GM18868 (cell line): ENCODE measurements at regions not wholly inside any gene's neighbourhood (a gene's known extent, or its start where the extent isn't known, plus 50 kb on each side); places are given as distances from the start of the nearest gene placed in this dataset.

Experiments used
- ATAC-seq: cut with Tn5 transposase; IDR thresholded peaks from one replicate; pipeline ENCODE4 v1.9.1; 2021; ENCODE audit warnings: mild to moderate bottlenecking, moderate library complexity; ENCODE audit not compliant: unreplicated experiment

GRCh38 chr16:55115506-55115905 is 184.8 kb downstream of the IRX5 start:
- no peak for ATAC-seq

DNA sequence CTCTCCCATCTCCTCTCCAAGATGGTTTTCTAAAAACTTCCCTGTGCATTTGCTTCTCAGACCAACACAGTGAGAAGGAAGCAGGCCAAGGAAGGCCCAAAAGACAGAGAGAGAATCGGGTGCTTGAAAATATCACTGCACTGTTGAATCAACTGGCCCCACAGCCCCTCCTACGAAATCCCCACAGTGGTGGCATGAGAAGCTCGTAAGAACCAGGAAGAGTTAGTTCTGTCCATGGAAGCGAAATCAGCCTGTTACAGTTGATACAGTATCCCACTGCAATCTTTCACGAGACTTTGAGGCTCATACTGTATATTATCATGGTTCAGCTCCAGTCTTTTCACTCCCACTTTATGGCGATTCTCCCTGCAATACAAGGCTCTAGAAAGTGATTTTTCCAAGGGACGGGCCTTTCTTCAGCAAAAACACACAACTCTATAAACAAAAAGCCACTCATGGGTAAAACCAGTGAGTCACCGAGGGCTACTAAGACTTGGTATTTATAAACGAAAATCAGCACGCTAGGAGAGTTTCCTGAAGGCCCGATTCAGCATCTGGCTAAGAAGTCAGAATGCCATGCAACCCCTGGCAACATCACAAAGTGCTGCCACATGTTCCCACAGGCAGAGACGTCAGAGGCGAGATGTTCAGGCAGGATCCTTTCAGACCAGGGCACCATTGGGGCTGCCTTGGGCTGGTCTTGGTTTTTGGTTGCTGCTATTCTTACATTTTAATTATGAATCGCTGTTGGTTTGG is 185.7 kb downstream of the IRX5 start:
- no peak for ATAC-seq

GRCh38 chr16:55118701-55119260 is 188.1 kb downstream of the IRX5 start:
- no peak for ATAC-seq

- ATAC-seq: no peak
These were observed 189.7 kb downstream of the IRX5 start for GRCh38 chr16:55120408-55120807.

DNA sequence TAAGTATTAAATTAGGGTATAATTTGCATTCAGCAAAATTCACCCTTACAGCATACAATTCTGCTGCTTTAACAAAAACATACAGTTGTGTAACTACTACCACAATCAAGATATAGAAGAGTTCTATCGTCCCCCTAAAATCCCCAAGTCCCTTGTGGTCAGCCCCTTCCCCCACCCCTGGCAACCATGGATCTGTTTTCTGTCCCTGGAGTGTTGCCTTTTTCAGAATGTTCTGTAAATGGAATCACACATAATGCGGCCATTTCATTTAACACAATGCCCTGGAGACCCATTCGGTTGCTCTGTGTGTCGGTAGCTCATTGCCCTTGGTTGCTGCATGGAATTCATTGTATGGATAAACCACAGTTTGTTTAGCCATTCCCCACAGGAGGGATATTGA is 190.2 kb downstream of the IRX5 start:
- ATAC-seq: no peak

DNA sequence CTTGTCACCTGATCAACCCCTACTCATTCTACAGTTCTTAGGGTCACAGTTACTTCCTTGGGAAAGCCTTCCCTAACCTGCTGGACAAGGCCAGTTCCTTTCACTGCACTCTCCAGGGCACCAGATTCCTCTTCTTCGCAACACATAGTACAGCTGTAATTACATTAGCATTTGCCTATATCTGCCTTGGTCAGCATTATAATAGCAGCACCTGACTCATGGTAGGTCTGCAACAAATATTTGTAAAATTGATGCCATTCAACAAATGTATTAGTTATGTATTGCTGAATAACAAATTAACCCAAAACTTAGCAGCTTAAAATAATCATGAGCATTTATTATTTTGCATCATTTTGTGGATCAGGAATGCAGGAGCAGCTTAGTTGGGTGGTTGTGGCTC is 193.0 kb downstream of the IRX5 start:
- ATAC-seq: no peak

DNA sequence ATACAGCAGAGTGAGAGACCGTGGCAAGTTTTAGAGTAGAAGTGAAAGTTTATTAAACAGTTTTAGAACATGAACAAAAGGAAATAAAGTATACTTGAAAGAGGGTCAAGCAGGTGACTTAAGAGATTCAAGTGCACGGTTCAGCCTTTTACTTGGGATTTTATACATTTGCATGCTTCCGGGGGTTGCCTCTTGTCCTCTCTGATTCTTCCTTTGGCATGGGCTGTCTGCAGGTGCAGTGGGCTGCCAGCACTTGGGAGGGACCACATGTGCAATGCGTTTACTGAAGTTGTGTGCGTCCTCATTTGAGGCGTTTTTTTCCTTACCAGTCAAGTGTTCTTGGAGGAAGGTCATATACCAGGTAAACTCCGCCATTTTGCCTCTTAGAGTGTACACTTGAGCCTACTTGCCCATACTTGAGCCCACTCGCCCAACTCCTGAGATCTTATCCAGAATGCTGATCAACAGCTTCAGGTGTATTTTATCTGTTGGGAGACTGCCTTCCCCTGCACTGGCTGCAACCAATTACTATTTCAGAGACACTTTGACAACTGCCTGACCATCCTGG is 195.2 kb downstream of the IRX5 start:
- ATAC-seq: no peak

DNA sequence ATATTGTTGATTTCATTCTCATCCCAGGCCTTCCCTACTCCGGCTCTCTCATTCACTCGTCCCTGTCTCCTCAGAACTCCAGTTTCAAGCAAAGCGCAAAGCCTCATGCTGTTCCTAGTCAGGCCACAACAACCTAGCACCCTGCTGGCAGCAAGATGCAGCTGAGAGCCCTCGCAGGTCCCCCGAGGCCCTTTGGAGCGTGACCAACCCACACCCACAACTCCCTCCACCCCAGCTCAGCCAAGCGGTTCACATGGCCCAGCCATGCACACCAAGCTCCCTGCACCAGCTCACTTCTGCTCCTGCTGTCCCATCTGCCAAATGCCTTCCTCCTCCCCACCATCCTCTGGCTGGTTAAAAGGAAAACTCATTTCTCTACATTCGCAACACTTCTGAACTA is 195.8 kb downstream of the IRX5 start:
- no peak for ATAC-seq

DNA sequence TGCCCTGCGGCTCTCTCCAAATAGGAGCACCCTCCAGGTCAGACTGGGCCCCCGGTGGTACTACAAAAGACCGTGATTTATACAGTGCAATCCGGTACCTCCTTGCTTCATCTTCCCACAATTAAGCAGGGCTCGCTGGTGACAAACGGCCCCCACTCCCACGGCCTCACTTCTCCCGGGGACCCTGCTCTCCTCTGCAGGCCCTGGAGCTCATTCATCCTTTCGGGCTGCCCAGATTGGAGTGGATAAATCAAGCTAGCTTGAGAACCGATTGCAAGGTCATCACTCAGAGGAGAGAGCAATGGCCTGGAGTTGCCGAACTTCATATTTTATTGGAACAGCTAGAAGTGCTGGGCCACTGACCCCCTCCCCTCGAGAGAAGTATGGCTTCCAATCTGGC is 193.5 kb upstream of the IRX6 start:
- ATAC-seq: no peak

DNA sequence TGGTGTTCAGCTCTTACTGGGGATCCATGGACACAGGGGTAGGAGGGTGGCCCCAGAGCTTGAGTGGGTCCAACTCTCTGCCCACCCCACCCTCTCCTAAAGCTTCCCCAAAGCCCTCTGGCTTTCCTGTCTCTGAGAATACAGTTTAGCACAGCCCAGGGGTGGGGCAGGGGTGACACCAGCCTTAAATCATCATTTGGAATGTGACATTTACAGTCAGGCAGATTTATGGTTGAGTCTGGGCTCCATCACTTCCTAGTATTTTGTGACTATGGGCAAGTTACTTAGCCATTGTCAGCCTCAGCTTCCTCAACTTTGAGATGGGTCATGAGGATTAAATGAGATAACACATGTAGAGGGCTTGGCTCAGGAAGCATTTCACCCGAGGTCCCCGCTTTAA is 193.1 kb upstream of the IRX6 start:
- no peak for ATAC-seq

GRCh38 chr16:55133654-55134053 is 190.3 kb upstream of the IRX6 start:
- no peak for ATAC-seq

GRCh38 chr16:55136356-55137150 is 187.4 kb upstream of the IRX6 start:
- ATAC-seq: no peak

DNA sequence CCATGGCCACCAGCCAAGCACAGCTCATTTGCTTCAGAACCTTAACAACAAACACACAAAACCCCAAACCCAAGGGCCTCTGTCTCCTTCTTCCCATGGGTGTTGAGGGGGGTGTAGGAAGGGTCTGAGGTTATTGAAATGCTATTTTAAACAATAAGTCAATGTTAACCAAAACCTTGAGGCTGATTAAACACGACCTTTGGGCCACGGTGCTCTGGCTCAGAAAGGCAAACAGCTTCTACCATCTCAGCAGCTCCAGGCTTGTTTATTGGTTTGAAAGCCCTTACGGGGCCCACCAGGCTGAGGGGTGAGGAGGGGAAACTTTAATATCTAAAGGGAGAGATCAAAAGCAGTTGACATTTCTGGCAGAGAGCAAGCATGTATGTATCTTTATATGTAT is 185.7 kb upstream of the IRX6 start:
- ATAC-seq: no peak

DNA sequence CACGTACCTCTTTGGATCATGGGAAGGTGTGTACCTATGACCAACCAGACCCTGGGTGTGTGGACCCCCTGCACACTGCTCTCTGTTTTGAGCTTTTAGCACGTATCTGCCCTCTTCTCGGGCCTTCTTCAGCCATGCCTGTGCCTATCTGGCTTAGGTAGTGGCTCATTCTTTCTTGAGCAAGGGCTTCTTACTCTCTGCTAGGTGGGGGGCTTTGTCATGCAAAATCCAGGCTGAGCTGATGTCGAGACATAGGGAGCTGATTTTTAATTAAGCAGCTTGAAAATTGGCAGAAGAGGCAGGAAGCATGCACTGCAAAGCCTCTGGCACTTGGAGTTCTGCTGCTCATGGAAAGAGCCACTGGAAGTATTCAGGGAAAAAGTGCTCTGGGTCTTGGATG is 181.6 kb upstream of the IRX6 start:
- ATAC-seq: no peak

GRCh38 chr16:55144651-55145050 is 179.4 kb upstream of the IRX6 start:
- no peak for ATAC-seq

GRCh38 chr16:55145771-55146603 is 178.0 kb upstream of the IRX6 start:
- ATAC-seq: no peak

DNA sequence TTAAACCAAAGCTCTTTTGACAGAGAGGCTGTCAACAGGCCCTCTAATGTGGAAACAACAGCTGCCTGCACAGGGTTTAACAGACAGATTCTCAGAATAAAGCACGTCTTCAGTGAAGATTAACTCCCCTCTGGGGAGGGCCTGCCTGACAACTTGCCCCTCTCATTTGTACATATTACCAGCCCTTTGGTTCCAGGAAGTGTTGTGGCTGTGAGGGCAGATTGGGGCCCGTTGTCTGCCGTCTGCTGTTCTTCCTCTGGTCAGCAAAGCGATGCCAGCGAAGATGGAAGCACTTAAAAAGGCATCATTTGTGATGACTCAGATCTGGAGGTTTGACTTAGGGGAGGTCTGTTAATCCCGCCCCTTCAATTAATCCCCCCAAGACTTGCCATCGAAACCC is 177.0 kb upstream of the IRX6 start:
- no peak for ATAC-seq

- ATAC-seq: no peak
These were observed 176.6 kb upstream of the IRX6 start for GRCh38 chr16:55147396-55147795.

- ATAC-seq: no peak
These were observed 174.4 kb upstream of the IRX6 start for GRCh38 chr16:55149622-55150021.

DNA sequence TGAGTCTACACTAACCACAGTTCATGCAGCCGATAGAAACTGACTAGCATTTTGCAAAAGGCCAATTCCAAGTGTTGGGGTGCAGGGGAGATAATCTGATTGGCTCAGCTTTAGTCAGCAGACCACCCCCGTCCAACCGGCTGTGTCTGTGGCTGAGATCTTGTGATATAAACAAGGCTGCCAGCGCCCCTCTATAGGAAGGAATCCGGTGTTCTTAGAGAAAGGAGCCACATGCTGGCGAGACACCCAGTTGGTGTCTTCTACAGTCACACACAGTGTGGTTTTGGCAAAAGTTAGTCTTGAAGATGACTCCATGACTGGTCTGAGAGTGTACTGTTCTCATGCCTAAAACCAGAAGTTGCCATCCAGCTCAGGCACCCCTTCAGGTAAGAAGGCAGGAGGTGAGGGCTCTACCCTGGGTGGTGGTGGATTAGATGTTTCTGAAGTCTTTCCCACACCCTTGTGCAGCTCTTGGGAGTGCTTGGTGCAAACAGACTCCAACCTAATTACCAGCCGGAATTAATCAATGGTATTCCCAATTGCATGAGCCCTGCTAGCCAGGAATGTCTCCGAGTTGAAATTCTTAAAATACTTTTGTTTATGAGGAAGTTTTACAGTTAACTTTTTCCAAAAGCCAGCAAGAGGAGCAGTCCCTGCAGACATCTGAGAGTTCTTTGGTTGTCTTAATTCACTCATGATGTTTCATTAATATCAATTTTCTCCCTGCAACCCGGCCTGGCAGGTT is 172.3 kb upstream of the IRX6 start:
- ATAC-seq: no peak
